ENCODE measurements at regions not wholly inside any gene's neighbourhood (a gene's known extent, or its start where the extent isn't known, plus 50 kb on each side); places are given as distances from the start of the nearest gene placed in this dataset.

- Histone ChIP-seq H2AFZ (ENCODE audit: low read depth, low read length) (no peak overlapping the region), H3K9ac (ENCODE audit: low read length) (peak overlapping the region; percentile 55), H3K27ac (ENCODE audit: low read length) (no peak overlapping the region), H3K4me3 (ENCODE audit: low read length) (peak overlapping the region; percentile 65), H3K79me2 (replicated peaks; ENCODE audit: insufficient read depth, low read length) (no peaks in the 10 kb centered on the region), H3K36me3 (ENCODE audit: insufficient read depth, low read length) (no peaks in the 10 kb centered on the region), H3K27me3 (ENCODE audit: insufficient read depth, low read depth, low read length) (no peaks in the 10 kb centered on the region), H3K9me3 (ENCODE audit: low read length) (no peaks in the 10 kb centered on the region), H3K4me2 (ENCODE audit: low read length) (no peak overlapping the region), H3K9me2 (ENCODE audit: insufficient read depth, low read length) (no peaks in the 10 kb centered on the region), H4K20me1 (ENCODE audit: insufficient read depth) (no peaks in the 10 kb centered on the region), H3F3A (ENCODE audit: insufficient read depth, low read length, poor library complexity, severe bottlenecking) (no peaks in the 10 kb centered on the region)
- TF ChIP-seq REST (IDR thresholded peaks at IDR 0.05; ENCODE audit: borderline replicate concordance) (no peak), EZH2 (IDR thresholded peaks at IDR 0.05; ENCODE audit: borderline replicate concordance, insufficient read depth, low read length, poor library complexity, severe bottlenecking) (no peak), SMC3 (conservative IDR thresholded peaks at IDR 0.05; ENCODE audit: poor library complexity) (no peak), CTCF (IDR thresholded peaks at IDR 0.05; ENCODE audit: poor library complexity, severe bottlenecking) (no peak), POLR2AphosphoS5 (IDR thresholded peaks at IDR 0.05) (no peak)
Measured at GRCh38 chrX:40157228-40158035, 59.7 kb upstream of the BCOR start.

GRCh38 chrX:40156470-40157227 lies 58.9 kb upstream of the BCOR start:
- no peaks in the 10 kb centered on the region for H3K9me3 ChIP-seq (ENCODE audit: low read length)
- H4K20me1 ChIP-seq (ENCODE audit: insufficient read depth) = no peaks in the 10 kb centered on the region
- H2AFZ ChIP-seq (ENCODE audit: low read depth, low read length) = no peak overlapping the region
- H3K9ac ChIP-seq (ENCODE audit: low read length) = no peak overlapping the region
- no peaks in the 10 kb centered on the region for H3K79me2 ChIP-seq (replicated peaks; ENCODE audit: insufficient read depth, low read length)
- TF ChIP-seq REST (IDR thresholded peaks at IDR 0.05; ENCODE audit: borderline replicate concordance) (no peak), RAD21 (conservative IDR thresholded peaks at IDR 0.05) (no peak), SMC3 (conservative IDR thresholded peaks at IDR 0.05; ENCODE audit: poor library complexity) (no peak), POLR2AphosphoS5 (IDR thresholded peaks at IDR 0.05) (no peak), MXI1 (conservative IDR thresholded peaks at IDR 0.05; ENCODE audit: poor library complexity, severe bottlenecking) (no peak), TAF1 (IDR thresholded peaks at IDR 0.05; ENCODE audit: low read depth) (no peak), EZH2 (IDR thresholded peaks at IDR 0.05; ENCODE audit: borderline replicate concordance, insufficient read depth, low read length, poor library complexity, severe bottlenecking) (no peak), EP300 (conservative IDR thresholded peaks at IDR 0.05; ENCODE audit: poor library complexity, severe bottlenecking) (no peak)
- H3K9me2 ChIP-seq (ENCODE audit: insufficient read depth, low read length) = no peaks in the 10 kb centered on the region
- no peaks in the 10 kb centered on the region for H3F3A ChIP-seq (ENCODE audit: insufficient read depth, low read length, poor library complexity, severe bottlenecking)
- no peak overlapping the region for H3K27ac ChIP-seq (ENCODE audit: low read length)
- no peaks in the 10 kb centered on the region for H3K36me3 ChIP-seq (ENCODE audit: insufficient read depth, low read length)
- H3K27me3 ChIP-seq (ENCODE audit: insufficient read depth, low read depth, low read length) = peaks cover 4% of the 10 kb centered on the region
- H3K4me3 ChIP-seq (ENCODE audit: low read length) = no peak overlapping the region
- H3K4me2 ChIP-seq (ENCODE audit: low read length) = no peak overlapping the region

Data from neural cell (in vitro differentiated cells).